ENCODE measurements at regions not wholly inside any gene's neighbourhood (a gene's known extent, or its start where the extent isn't known, plus 50 kb on each side); places are given as distances from the start of the nearest gene placed in this dataset.

- no peak for DNase-seq (ENCODE audit: low spot score)
These were observed 311.9 kb downstream of the TCERG1L start for GRCh38 chr10:130999376-131000202.

DNA sequence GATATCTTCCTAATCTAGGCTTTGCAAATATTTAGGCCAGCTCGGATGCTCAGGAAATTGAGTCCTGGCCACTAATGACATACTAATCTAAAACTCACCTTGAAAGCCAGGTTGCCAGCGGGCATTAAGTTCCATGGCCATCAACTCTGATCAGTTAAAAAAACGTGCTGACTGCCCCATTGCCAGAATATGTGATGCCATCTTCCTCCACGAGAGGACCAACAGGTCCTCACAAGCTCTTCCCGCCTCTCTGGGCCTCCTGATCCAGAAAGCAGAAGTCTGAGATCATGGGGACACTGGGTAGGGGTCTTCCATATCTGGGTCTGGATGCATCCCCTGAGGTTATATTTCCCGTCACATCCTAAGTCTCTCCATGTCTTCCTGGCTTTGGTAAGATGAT lies 311.3 kb downstream of the TCERG1L start:
- no peak for DNase-seq (ENCODE audit: low spot score)

DNA sequence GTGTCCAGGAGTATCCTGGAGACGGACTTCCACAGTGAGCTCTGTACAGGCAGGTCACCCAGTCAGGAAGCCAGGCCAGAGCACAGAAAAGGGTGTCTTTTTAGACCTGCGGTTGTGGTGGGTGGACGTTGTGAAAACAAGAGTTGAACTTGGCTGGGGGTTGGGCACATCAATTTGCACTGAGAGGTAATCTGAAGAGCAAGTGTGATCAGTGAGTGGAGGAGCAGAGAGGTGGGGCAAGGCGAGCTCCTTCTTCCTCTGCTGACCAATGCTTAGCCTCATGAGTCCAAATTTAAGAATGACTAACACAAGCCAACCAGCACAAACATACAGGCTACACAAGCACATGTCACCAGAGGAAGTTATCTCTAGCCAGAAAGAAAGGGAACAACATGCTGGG lies 310.8 kb downstream of the TCERG1L start:
- DNase-seq (ENCODE audit: low spot score), result no peak

DNA sequence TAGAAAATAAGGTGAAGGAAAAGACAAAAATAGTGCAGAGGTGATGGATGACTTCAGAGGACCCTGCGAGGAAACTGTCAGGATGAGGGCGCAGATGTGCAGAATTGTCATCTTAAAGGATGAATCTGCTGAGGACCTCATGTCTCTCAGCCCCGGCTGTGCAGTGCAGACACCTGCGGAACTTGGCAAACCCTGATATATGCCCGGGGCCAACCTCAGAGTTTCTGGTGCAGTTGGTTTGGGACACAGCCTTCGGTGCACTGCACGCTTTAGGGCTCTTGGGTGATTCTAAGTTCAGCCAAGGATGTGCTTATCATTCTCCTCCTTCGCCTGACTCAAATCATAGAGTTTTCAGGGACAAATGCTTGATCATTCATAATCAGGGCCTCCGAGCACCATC lies 310.1 kb downstream of the TCERG1L start:
- DNase-seq (ENCODE audit: low spot score), result no peak

- DNase-seq (ENCODE audit: low spot score), result no peak
These were observed 309.3 kb downstream of the TCERG1L start for GRCh38 chr10:131002031-131002861.

DNA sequence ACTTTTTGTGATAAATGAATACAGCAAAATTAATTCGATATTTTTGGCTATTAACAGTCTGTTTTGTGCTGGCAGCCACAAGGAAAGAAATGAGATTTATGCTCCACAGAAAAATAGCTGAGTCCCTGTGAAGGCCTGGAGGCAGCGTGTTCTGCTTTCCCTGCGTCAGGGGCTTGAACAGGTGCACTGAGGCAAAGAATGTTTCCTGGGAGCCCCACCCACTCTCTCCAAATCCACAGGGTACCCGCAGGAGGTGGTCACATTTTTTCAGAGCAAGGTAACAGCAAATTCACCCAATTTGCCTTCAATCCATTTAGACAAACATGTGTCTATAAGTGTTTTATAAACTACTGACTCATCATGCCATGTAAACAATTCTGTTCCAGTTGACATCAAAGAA lies 308.1 kb downstream of the TCERG1L start:
- no peak for DNase-seq (ENCODE audit: low spot score)

- no peak for DNase-seq (ENCODE audit: low spot score)
These were observed 307.2 kb downstream of the TCERG1L start for GRCh38 chr10:131004276-131004675.

DNA sequence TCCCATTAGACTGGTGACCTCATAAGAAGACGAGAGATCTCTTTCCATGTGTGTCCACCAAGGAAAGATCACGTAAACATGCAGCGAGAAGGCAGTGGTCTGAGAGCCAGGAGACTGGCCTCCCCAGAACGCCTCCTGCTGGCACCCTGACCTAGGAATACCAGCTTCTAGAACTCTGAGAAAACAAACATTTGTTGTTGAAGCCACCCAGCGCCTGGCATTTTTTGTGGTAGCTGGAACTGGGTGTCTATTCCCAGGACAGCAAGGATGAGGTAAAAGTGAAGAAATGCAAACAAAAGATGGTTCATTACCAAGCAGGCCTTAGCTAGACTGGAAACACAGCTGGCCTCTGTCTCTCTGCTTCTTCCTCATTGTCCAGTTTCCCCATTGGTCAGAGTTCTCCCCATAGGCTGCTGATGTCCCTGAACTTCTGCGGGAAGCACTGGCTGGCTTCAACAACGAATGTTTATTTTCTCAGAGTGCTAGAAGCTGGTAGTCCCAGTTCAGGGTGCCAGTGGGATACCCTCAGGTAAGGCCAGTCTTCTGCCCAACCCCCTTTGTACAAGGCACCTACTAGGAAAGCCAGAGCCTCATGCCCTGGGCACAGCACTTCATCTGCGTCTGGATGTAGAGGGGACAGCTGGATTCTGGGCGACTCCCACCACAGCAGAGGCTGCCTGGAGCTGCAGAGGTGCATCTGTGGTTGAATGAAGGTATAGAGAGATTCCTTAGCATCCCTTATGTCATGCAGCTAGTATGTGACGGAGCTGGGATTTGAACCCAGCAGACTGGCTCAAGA lies 304.9 kb downstream of the TCERG1L start:
- no peak for DNase-seq (ENCODE audit: low spot score)

GRCh38 chr10:131009791-131010190 lies 301.7 kb downstream of the TCERG1L start:
- no peak for DNase-seq (ENCODE audit: low spot score)

DNA sequence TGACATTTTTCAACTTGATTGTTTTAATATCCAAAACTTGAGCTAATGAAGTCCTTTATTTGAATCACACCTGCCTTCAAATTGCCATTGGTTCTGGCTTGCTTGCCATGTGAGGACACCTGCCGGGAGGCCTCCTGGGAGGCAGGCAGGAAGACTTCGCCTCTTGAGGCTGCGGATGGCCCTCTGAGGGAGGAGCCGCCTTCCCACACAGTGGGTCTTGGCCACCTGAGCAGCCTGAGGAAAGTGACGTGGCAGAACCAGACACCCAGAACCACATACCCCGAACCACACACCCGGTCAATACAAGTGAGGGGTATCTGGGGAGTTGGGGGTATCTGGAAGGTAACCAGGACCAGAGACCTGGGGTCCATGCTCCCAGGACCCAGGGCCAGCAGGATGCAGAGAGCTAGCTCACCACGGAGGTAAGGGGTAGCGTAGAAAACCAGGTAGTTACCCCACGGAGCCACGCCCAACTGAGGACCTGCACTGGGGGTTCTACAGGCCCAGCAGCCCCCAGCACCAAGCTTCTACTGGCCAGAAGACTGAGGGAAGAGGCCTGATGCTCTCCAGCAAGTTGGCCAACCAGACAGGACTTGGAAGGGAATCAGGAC lies 300.5 kb downstream of the TCERG1L start:
- no peak for DNase-seq (ENCODE audit: low spot score)

- DNase-seq (ENCODE audit: low spot score), result no peak
These were observed 299.4 kb downstream of the TCERG1L start for GRCh38 chr10:131011936-131012640.

DNA sequence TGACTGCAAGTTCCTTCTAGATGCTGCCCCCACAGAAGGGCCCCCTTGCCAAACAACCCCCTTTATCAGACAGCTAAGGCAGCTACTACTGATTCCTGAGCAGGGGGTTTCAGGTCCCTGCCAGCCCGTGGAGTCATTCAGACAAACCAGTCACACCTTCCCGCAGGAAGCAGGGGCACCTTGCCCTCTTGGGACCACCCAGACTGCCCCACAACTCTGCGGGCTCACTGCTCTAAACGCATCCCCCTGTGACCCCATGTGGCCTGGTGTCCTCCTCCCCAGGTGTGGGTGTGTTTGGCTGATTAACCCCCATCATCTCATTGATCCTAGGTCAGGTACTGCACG lies 298.9 kb downstream of the TCERG1L start:
- DNase-seq (ENCODE audit: low spot score), result no peak

- DNase-seq (ENCODE audit: low spot score), result no peak
These were observed 298.1 kb downstream of the TCERG1L start for GRCh38 chr10:131013281-131013912.

- DNase-seq (ENCODE audit: low spot score), result no peak
These were observed 297.2 kb downstream of the TCERG1L start for GRCh38 chr10:131014271-131014670.

- DNase-seq (ENCODE audit: low spot score), result no peak
These were observed 296.2 kb downstream of the TCERG1L start for GRCh38 chr10:131015271-131015670.

DNA sequence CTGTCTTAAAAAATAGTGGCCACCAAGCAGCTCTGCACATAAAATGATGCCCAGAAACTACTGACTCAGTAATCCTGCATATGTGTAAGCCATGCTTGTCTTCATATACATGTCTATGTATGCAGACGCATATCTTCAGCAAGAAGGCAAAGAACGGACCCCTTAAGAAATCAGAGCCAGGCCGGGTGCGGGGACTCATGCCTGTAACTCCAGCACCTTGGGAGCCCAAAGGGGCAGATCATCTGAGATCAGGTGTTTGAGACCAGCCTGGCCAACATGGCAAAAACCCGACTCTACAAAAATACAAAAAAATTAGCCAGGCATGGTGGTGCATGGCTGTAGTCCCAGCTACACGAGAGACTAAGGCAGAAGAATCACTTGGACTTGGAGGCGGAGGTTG lies 295.0 kb downstream of the TCERG1L start:
- DNase-seq (ENCODE audit: low spot score), result no peak

- no peak for DNase-seq (ENCODE audit: low spot score)
These were observed 293.8 kb downstream of the TCERG1L start for GRCh38 chr10:131017566-131018285.

DNA sequence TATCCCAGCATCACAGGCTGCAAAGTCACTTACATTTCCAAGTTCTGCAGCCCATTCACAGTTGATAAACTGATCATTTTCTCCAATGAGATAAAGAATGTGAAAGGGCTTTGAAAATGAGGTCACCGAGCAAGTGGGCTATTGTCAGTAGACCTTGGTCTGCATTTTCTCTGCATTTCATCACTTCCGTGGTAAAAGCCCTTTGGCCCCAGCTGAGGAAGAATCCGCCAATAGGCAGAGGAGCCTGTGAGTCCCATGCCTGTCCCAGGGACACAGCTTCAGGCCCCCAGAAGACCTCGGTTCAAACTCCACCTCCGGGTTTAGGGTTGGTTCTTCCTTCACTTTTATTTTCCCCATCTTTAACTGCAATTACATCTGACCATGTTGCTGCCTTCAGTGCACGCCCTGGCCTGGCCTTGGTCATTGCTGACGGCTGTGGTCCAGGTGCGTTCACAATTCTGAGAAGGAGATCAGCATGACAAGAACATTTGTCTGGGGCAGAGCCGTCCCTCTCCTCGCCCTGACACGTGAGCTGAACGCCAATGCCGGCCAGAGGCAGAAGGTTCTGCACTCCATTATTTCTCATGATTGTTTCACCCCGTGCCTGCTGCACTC lies 292.5 kb downstream of the TCERG1L start:
- no peak for DNase-seq (ENCODE audit: low spot score)

- no peak for DNase-seq (ENCODE audit: low spot score)
These were observed 291.8 kb downstream of the TCERG1L start for GRCh38 chr10:131019696-131020095.

DNA sequence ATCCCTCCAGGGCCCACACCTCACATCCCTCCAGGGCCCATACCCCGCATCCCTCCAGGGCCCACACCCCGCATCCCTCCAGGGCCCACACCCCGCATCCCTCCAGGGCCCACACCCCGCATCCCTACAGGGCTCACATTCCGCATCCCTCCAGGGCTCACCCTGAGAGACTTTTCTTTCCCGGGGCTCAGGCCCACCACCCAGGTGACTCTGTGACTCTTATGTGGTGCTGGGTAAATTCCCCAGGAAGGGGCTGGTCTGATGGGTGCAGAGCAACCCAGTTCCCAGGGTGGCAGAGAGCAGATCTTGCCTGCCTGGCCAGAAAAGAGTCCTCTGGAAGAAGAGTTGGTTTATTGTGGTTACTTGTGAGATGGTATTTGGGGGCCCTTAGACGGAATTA lies 290.7 kb downstream of the TCERG1L start:
- DNase-seq (ENCODE audit: low spot score), result no peak
